WTC11 (cell line): ENCODE measurements at regions not wholly inside any gene's neighbourhood (a gene's known extent, or its start where the extent isn't known, plus 50 kb on each side); places are given as distances from the start of the nearest gene placed in this dataset.

Experiments used
- ATAC-seq: fragments of 200-7000 bp; cut with Tn5 transposase; 2 replicates; pipeline ENCODE4 v1.10.0; 2021; ENCODE audit warnings: mild to moderate bottlenecking, moderate library complexity
- CTCF ChIA-PET: fragments of 300-600 bp; sonication (Branson Sonifier 250); formaldehyde crosslinking; loops from one replicate; lab custom pipeline; 2021; ENCODE audit warnings: antibody characterized with exemption; lab: Charles Lee
- POLR2A ChIA-PET: fragments of 350-600 bp; sonication (Branson Sonifier 250); formaldehyde crosslinking; loops from one replicate; lab custom pipeline; 2021; ENCODE audit warnings: antibody characterized with exemption; lab: Charles Lee
- DNase-seq: peaks from one replicate; pipeline ENCODE4 v3.0.0; 2021; ENCODE audit warnings: low spot score
- H3K27ac Mint-ChIP-seq: 2 replicates; pipeline ENCODE4 v1.8.0; 2021; ENCODE audit warnings: mixed read lengths
- H3K27me3 Mint-ChIP-seq: 2 replicates; pipeline ENCODE4 v1.8.0; 2021; ENCODE audit warnings: low read depth, mild to moderate bottlenecking, moderate library complexity, mixed read lengths
- H3K36me3 Mint-ChIP-seq: 2 replicates; pipeline ENCODE4 v1.8.0; 2021; ENCODE audit warnings: mixed read lengths
- H3K4me1 Mint-ChIP-seq: 2 replicates; pipeline ENCODE4 v1.8.0; 2022; ENCODE audit warnings: mixed read lengths
- H3K4me3 Mint-ChIP-seq: 2 replicates; pipeline ENCODE4 v1.8.0; 2021; ENCODE audit warnings: mild to moderate bottlenecking, moderate library complexity, mixed read lengths
- H3K9me3 Mint-ChIP-seq: 2 replicates; pipeline ENCODE4 v1.8.0; 2021; ENCODE audit warnings: mixed read lengths
- ATF1 ChIP-seq: sonication (generic); formaldehyde crosslinking; IDR thresholded peaks from 2 replicates; pipeline ENCODE4 v1.8.1; 2023; ENCODE audit warnings: mild to moderate bottlenecking, moderate library complexity, missing genetic modification reagents
- ATF3 ChIP-seq: sonication (generic); formaldehyde crosslinking; conservative IDR thresholded peaks from 2 replicates; pipeline ENCODE4 v1.8.1; 2022; ENCODE audit warnings: mild to moderate bottlenecking, missing genetic modification reagents
- E2F4 ChIP-seq: sonication (generic); formaldehyde crosslinking; IDR thresholded peaks from 2 replicates; pipeline ENCODE4 v1.8.1; 2022; ENCODE audit warnings: low read depth, mild to moderate bottlenecking, moderate library complexity, missing genetic modification reagents, borderline replicate concordance
- E2F5 ChIP-seq: sonication (generic); formaldehyde crosslinking; IDR thresholded peaks from 2 replicates; pipeline ENCODE4 v1.8.1; 2022; ENCODE audit warnings: mild to moderate bottlenecking, moderate library complexity, missing genetic modification reagents
- ELF4 ChIP-seq: sonication (generic); formaldehyde crosslinking; IDR thresholded peaks from 2 replicates; pipeline ENCODE4 v1.8.1; 2022; ENCODE audit warnings: low read depth, mild to moderate bottlenecking, moderate library complexity, missing genetic modification reagents
- EMX1 ChIP-seq: fragments of 250-450 bp; sonication (Bioruptor Pico); IDR thresholded peaks from 2 replicates; pipeline ENCODE4 v1.8.0; 2021; ENCODE audit warnings: mild to moderate bottlenecking
- ERG ChIP-seq: fragments of 250-450 bp; sonication (Bioruptor Pico); IDR thresholded peaks from 2 replicates; pipeline ENCODE4 v1.8.0; 2021; ENCODE audit warnings: mild to moderate bottlenecking
- FOXJ3 ChIP-seq: sonication (generic); formaldehyde crosslinking; IDR thresholded peaks from 2 replicates; pipeline ENCODE4 v1.9.0; 2021; ENCODE audit warnings: missing genetic modification reagents, mild to moderate bottlenecking, borderline replicate concordance
- FOXK1 ChIP-seq: sonication (generic); formaldehyde crosslinking; IDR thresholded peaks from 2 replicates; pipeline ENCODE4 v1.8.0; 2022; ENCODE audit warnings: mild to moderate bottlenecking, moderate library complexity, missing genetic modification reagents
- FOXP4 ChIP-seq: sonication (generic); formaldehyde crosslinking; IDR thresholded peaks from 2 replicates; pipeline ENCODE4 v1.8.0; 2022; ENCODE audit warnings: mild to moderate bottlenecking, missing genetic modification reagents
- GRHL2 ChIP-seq: fragments of 250-450 bp; sonication (Bioruptor Pico); IDR thresholded peaks from 2 replicates; pipeline ENCODE4 v1.8.0; 2022; ENCODE audit warnings: mild to moderate bottlenecking, moderate library complexity; ENCODE audit not compliant: insufficient replicate concordance, severe bottlenecking
- MAX ChIP-seq: sonication (generic); formaldehyde crosslinking; IDR thresholded peaks from 2 replicates; pipeline ENCODE4 v1.8.0; 2022; ENCODE audit warnings: mild to moderate bottlenecking, missing genetic modification reagents
- MYBL2 ChIP-seq: sonication (generic); formaldehyde crosslinking; IDR thresholded peaks from 2 replicates; pipeline ENCODE4 v1.8.1; 2023; ENCODE audit warnings: mild to moderate bottlenecking, moderate library complexity, missing genetic modification reagents
- NFATC4 ChIP-seq: fragments of 250-450 bp; sonication (Bioruptor Pico); IDR thresholded peaks from 2 replicates; pipeline ENCODE4 v1.9.0; 2021; ENCODE audit warnings: mild to moderate bottlenecking
- NFE2L1 ChIP-seq: sonication (generic); formaldehyde crosslinking; IDR thresholded peaks from 2 replicates; pipeline ENCODE4 v1.8.1; 2023; ENCODE audit warnings: missing genetic modification reagents
- RORB ChIP-seq: fragments of 250-450 bp; sonication (Bioruptor Pico); IDR thresholded peaks from 2 replicates; pipeline ENCODE4 v1.9.0; 2021; ENCODE audit warnings: mild to moderate bottlenecking
- TEAD1 ChIP-seq: sonication (generic); formaldehyde crosslinking; IDR thresholded peaks from 2 replicates; pipeline ENCODE4 v1.8.0; 2022; ENCODE audit warnings: mild to moderate bottlenecking, missing genetic modification reagents
- USF1 ChIP-seq: sonication (generic); formaldehyde crosslinking; IDR thresholded peaks from 2 replicates; pipeline ENCODE4 v1.8.0; 2022; ENCODE audit warnings: mild to moderate bottlenecking, missing genetic modification reagents
- ZNF121 ChIP-seq: sonication (generic); formaldehyde crosslinking; IDR thresholded peaks from 2 replicates; pipeline ENCODE4 v1.8.0; 2023; ENCODE audit warnings: missing genetic modification reagents
- ZNF263 ChIP-seq: sonication (generic); formaldehyde crosslinking; IDR thresholded peaks from 2 replicates; pipeline ENCODE4 v1.8.1; 2022; ENCODE audit warnings: low read depth, mild to moderate bottlenecking, moderate library complexity, missing genetic modification reagents
- ZNF317 ChIP-seq: sonication (generic); formaldehyde crosslinking; IDR thresholded peaks from 2 replicates; pipeline ENCODE4 v1.8.1; 2023; ENCODE audit warnings: low read depth, mild to moderate bottlenecking, moderate library complexity, missing genetic modification reagents, borderline replicate concordance
- ZNF532 ChIP-seq: fragments of 250-450 bp; sonication (Bioruptor Pico); IDR thresholded peaks from 2 replicates; pipeline ENCODE4 v1.9.0; 2021; ENCODE audit warnings: mild to moderate bottlenecking, borderline replicate concordance

- Mint-ChIP-seq H3K4me3 (no peak overlapping the region), H3K27ac (no peak overlapping the region), H3K4me1 (peaks cover 10% of the 10 kb centered on the region), H3K36me3 (no peaks in the 10 kb centered on the region), H3K27me3 (peaks cover 66% of the 10 kb centered on the region), H3K9me3 (peaks cover 4% of the 10 kb centered on the region; the same call in 1 of the 2 replicates)
- ChIA-PET POLR2A (no interaction called here), CTCF (no interaction called here)
- TF ChIP-seq FOXJ3 (CRISPR knock-in tag) (no peak), MAX (no peak), NFE2L1 (no peak), USF1 (CRISPR knock-in tag) (no peak), FOXP4 (CRISPR knock-in tag) (no peak), ELF4 (CRISPR knock-in tag) (no peak), ZNF121 (CRISPR knock-in tag) (no peak), ATF1 (CRISPR knock-in tag) (no peak)
- DNase-seq (no peak), ATAC-seq (no peak)
These were observed 839.4 kb upstream of the LCORL start for GRCh38 chr4:18860836-18861530.

GRCh38 chr4:18859468-18859867 lies 837.9 kb upstream of the LCORL start:
- Mint-ChIP-seq H3K36me3 (no peaks in the 10 kb centered on the region), H3K4me1 (peaks cover 10% of the 10 kb centered on the region), H3K9me3 (peaks cover 4% of the 10 kb centered on the region; the same call in 1 of the 2 replicates), H3K4me3 (no peak overlapping the region), H3K27ac (no peak overlapping the region), H3K27me3 (peaks cover 73% of the 10 kb centered on the region)
- POLR2A ChIA-PET: no interaction called here
- DNase-seq (no peak), ATAC-seq (peak; percentile 39; the same call in 1 of the 2 replicates)
- TF ChIP-seq EMX1 (CRISPR knock-in tag): no peak
- TF ChIP-seq GRHL2 (CRISPR knock-in tag): no peak
- no peak for TF ChIP-seq E2F5 (CRISPR knock-in tag)
- no peak for TF ChIP-seq TEAD1 (CRISPR knock-in tag)
- TF ChIP-seq E2F4 (CRISPR knock-in tag): no peak
- TF ChIP-seq FOXK1 (CRISPR knock-in tag): no peak
- TF ChIP-seq MYBL2 (CRISPR knock-in tag): no peak
- no peak for TF ChIP-seq ZNF263 (CRISPR knock-in tag)
- TF ChIP-seq ZNF532 (CRISPR knock-in tag): no peak
- no peak for TF ChIP-seq NFATC4 (CRISPR knock-in tag)
- no peak for TF ChIP-seq ATF3
- TF ChIP-seq ZNF317 (CRISPR knock-in tag): no peak
- no peak for TF ChIP-seq ERG (CRISPR knock-in tag)
- no peak for TF ChIP-seq RORB
- CTCF ChIA-PET: no interaction called here
